Mesothelial cell of epicardium (in vitro differentiated cells): ENCODE measurements at regions not wholly inside any gene's neighbourhood (a gene's known extent, or its start where the extent isn't known, plus 50 kb on each side); places are given as distances from the start of the nearest gene placed in this dataset.

ENCODE experiments used
- DNase-seq, 2 experiments: peaks; one replicate each; pipeline ENCODE4 v3.0.0; 2021; ENCODE audit warnings: low spot score in 2 of 2; ENCODE audit not compliant: unreplicated experiment in 2 of 2
- H3K27ac Mint-ChIP-seq: 2 replicates; pipeline ENCODE4 v1.8.0; 2021; ENCODE audit warnings: mixed read lengths
- H3K27me3 Mint-ChIP-seq: 2 replicates; pipeline ENCODE4 v1.8.0; 2021; ENCODE audit warnings: low read depth, mixed read lengths
- H3K36me3 Mint-ChIP-seq: 2 replicates; pipeline ENCODE4 v1.8.0; 2021; ENCODE audit warnings: mixed read lengths
- H3K4me1 Mint-ChIP-seq: 2 replicates; pipeline ENCODE4 v1.8.0; 2021; ENCODE audit warnings: mixed read lengths
- H3K4me3 Mint-ChIP-seq: 2 replicates; pipeline ENCODE4 v1.8.0; 2021; ENCODE audit warnings: mild to moderate bottlenecking, moderate library complexity, mixed read lengths
- H3K9me3 Mint-ChIP-seq: 2 replicates; pipeline ENCODE4 v1.8.0; 2021; ENCODE audit warnings: mixed read lengths
- TF ChIP-seq, protein P1 (sequence below): fragments of 200-600 bp; sonication (generic); IDR thresholded peaks from one replicate; pipeline ENCODE4 v1.5.0; 2021; ENCODE audit warnings: antibody characterized with exemption; ENCODE audit not compliant: unreplicated experiment

DNA sequence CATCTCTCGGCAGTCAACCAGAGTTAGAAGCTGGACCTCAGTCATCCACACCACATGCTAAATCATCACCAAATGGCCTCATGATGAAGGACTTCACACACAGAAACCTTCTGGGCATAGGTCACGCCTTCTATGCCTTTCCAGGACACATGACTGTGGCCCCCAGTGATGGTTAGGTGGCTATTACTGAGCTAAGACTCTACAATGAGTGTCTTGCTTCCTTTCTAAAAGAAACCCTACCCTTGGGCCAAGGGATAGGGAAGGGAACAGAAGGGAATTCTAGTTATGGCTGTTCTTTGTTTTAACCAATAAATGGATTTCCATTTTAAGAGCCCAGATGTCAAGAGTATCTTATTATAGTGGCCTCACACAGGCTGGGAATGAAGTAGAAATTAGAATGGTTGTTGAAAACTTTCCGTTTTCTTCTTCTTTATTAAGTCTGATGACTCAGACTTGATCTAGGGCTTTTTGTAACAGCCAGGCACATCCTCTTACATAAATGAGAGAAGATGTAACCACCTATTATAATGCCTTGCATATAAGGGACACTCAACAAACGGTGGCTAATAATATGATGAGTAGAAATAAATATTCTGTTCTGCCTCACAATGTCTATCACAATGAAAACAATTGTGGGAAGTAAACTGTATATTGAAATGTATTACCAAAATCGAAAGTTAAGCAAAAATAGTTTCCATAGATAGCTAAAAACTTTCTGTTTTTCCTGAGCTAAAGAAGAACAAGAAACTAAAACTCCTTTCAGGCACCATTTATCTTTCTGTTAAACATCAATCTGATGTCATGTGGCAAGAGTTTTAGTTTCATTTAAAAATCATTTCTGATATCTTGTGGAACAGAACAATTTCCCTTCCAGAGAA is 62.5 kb upstream of the TOMM7 start:
- H3K4me1 Mint-ChIP-seq, result no peaks in the 10 kb centered on the region

DNA sequence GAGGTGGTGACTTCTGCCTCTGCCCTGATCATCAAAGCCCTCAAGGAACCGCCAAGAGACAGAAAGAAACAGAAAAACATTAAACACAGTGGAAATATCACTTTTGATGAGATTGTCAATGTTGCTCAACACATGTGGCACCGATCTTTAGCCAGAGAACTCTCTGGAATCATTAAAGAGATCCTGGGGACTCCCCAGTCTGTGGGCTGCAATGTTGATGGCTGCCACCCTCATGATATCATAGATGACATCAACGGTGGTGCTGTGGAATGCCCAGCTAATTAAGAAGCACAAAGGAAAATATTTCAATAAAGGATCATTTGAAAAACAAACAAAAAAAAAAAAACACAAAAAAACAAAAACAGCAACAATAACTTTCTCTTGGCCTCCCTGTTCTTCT is 59.5 kb upstream of the TOMM7 start:
- H3K27me3 Mint-ChIP-seq, result peaks cover 8% of the 10 kb centered on the region
- no peak overlapping the region for H3K27ac Mint-ChIP-seq
- H3K4me3 Mint-ChIP-seq, result no peak overlapping the region
- no peaks in the 10 kb centered on the region for H3K4me1 Mint-ChIP-seq
- no peaks in the 10 kb centered on the region for H3K9me3 Mint-ChIP-seq
- TF ChIP-seq, protein P1, sequence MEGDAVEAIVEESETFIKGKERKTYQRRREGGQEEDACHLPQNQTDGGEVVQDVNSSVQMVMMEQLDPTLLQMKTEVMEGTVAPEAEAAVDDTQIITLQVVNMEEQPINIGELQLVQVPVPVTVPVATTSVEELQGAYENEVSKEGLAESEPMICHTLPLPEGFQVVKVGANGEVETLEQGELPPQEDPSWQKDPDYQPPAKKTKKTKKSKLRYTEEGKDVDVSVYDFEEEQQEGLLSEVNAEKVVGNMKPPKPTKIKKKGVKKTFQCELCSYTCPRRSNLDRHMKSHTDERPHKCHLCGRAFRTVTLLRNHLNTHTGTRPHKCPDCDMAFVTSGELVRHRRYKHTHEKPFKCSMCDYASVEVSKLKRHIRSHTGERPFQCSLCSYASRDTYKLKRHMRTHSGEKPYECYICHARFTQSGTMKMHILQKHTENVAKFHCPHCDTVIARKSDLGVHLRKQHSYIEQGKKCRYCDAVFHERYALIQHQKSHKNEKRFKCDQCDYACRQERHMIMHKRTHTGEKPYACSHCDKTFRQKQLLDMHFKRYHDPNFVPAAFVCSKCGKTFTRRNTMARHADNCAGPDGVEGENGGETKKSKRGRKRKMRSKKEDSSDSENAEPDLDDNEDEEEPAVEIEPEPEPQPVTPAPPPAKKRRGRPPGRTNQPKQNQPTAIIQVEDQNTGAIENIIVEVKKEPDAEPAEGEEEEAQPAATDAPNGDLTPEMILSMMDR, result no peak
- no peak for DNase-seq
- no peaks in the 10 kb centered on the region for H3K36me3 Mint-ChIP-seq

More for the DNA sequence above, 62.5 kb upstream of the TOMM7 start:
- H3K4me3 Mint-ChIP-seq, result no peak overlapping the region
- no peak for DNase-seq
- no peaks in the 10 kb centered on the region for H3K9me3 Mint-ChIP-seq
- H3K27ac Mint-ChIP-seq, result no peak overlapping the region
- H3K27me3 Mint-ChIP-seq, result peaks cover 8% of the 10 kb centered on the region
- TF ChIP-seq, protein P1, result no peak
- H3K36me3 Mint-ChIP-seq, result no peaks in the 10 kb centered on the region

DNA sequence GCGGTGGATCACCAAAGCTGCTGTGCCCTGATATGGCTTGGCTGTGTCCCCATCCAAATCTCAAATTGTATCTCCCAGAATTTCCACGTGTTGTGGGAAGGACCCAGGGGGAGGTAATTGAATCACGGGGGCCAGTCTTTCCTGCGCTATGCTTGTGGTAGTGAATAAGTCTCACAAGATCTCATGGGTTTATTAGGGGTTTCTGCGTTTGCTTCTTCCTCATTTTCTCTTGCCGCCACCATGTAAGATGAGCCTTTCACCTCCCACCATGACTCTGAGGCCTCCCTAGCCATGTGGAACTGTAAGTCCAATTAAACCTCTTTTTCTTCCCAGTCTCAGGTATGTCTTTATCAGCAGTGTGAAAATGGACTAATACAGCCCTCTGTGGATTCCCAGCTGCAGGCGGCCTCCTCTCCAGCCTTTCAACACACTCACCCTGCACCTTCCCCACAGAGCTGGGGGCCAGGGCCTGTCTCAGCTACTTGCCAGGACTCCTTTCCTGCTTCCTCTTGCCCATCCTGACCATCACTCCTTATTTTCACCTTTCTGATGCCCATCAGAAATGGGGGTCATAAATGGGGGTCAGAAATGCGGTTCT is 57.2 kb upstream of the TOMM7 start:
- Mint-ChIP-seq H3K4me1 (no peaks in the 10 kb centered on the region), H3K27me3 (peaks cover 6% of the 10 kb centered on the region), H3K9me3 (no peaks in the 10 kb centered on the region), H3K36me3 (no peaks in the 10 kb centered on the region), H3K27ac (no peak overlapping the region), H3K4me3 (no peak overlapping the region)
- TF ChIP-seq, protein P1, result no peak
- no peak for DNase-seq

DNA sequence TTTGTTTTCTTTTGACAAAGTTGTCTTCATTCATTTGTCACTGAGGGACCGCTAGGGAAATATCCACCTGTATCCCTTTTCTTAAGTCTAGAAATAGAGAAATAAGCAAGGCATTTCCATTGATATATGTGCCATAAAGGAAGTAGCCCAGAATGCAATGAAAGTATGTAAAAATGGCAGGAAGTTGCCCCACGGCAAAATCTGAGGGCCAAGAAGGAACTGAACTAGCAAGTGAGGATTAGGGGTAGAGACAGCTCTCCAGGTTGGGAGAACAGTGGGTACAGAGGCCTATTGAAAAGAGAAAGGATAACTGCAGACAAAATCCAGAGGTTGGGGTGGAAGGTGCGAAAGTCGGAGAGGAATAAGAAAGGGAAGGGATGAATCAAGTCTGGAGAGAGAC is 56.6 kb upstream of the TOMM7 start:
- H3K4me1 Mint-ChIP-seq, result no peaks in the 10 kb centered on the region
- TF ChIP-seq, protein P1, result no peak
- DNase-seq, result no peak
- peaks cover 6% of the 10 kb centered on the region for H3K27me3 Mint-ChIP-seq
- H3K4me3 Mint-ChIP-seq, result no peak overlapping the region
- H3K27ac Mint-ChIP-seq, result no peak overlapping the region
- H3K36me3 Mint-ChIP-seq, result no peaks in the 10 kb centered on the region
- H3K9me3 Mint-ChIP-seq, result no peaks in the 10 kb centered on the region

DNA sequence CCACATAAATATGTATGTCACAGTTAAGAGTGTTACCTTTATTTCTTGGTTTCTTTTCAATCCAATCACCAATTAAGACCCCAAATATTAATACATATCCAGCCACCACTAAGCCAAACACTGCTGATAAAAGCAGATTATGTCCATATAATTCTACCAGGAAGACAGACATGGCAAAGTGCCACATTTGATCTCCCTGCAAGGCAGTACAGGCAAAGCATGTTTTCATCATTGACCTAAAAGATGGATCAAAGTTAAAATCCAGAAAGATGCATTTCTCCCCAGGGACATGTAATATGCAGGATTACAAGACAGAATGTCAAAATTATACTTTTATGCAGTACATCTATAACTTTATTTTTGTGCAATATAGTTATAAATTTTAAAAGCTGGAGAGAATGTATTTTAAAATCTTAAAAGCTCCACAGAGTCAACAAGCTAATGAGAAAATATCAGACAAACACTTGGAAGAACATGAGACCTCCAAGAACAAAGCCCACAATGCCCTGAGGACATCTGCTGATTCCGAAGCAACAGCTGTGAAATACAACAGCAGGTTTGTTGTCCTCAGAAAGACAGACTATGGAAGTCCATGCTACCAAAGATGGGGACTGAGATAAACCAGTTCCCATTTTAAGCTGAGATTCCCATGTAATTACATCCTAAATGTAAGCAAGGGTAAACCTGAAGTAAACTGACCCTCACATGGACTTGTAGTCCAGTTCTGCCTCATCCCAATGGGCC is 54.5 kb upstream of the TOMM7 start:
- no peak overlapping the region for H3K27ac Mint-ChIP-seq
- no peak overlapping the region for H3K4me3 Mint-ChIP-seq
- no peaks in the 10 kb centered on the region for H3K9me3 Mint-ChIP-seq
- no peaks in the 10 kb centered on the region for H3K27me3 Mint-ChIP-seq
- H3K4me1 Mint-ChIP-seq, result no peaks in the 10 kb centered on the region
- no peak for DNase-seq
- TF ChIP-seq, protein P1, result no peak
- no peaks in the 10 kb centered on the region for H3K36me3 Mint-ChIP-seq
